Psoas muscle (tissue), 7 donors: ENCODE measurements at regions not wholly inside any gene's neighbourhood (a gene's known extent, or its start where the extent isn't known, plus 50 kb on each side); places are given as distances from the start of the nearest gene placed in this dataset.

Experiments
- ATAC-seq, 4 donors: fragments of 200-7000 bp; cut with Tn5 transposase; one replicate each; pipeline ENCODE4 v1.9.1; 2020; ENCODE audit warnings: moderate library complexity in 3 of 4, mild to moderate bottlenecking in 2 of 4
- DNase-seq, 2 donors: peaks; one replicate each; pipeline ENCODE4 v3.0.0-alpha.2; 2020
- H3K27ac ChIP-seq: fragments of 200-600 bp; one replicate; pipeline ENCODE4 v1.8.0; 2022
- H3K27me3 ChIP-seq, 3 donors: fragments of 200-600 bp in 1 of 3; one replicate each; pipeline versions ENCODE4 v1.6.1 to v1.8.0; 2013 to 2022; ENCODE audit warnings: low read length in 2 of 3, mild to moderate bottlenecking in 2 of 3, moderate library complexity in 1 of 3; ENCODE audit not compliant: insufficient read depth in 3 of 3
- H3K36me3 ChIP-seq, 2 donors: fragments of 200-600 bp in 1 of 2; one replicate each; pipeline versions ENCODE4 v1.6.1 to v1.8.0; 2013 to 2022; ENCODE audit warnings: low read depth in 1 of 2, mild to moderate bottlenecking in 1 of 2, moderate library complexity in 1 of 2; ENCODE audit not compliant: insufficient read depth in 1 of 2
- H3K4me1 ChIP-seq: fragments of 200-600 bp; one replicate; pipeline ENCODE4 v1.8.0; 2022
- H3K4me3 ChIP-seq: fragments of 200-600 bp; one replicate; pipeline ENCODE4 v1.8.0; 2022; ENCODE audit warnings: mild to moderate bottlenecking
- H3K9me3 ChIP-seq: fragments of 200-600 bp; one replicate; pipeline ENCODE4 v1.8.0; 2022
- CTCF ChIP-seq: fragments of 200-600 bp; IDR thresholded peaks from one replicate; pipeline ENCODE4 v1.8.0; 2022; ENCODE audit warnings: antibody characterized with exemption
- WGBS, 3 donors: extraction: QIAGEN DNeasy Blood & Tissue Kit; methylation state at CpG; one replicate each; pipeline versions ENCODE4 v1.1.6 to v1.1.7; 2013; 5-methylcytosine and 5-hydroxymethylcytosine counted together
- intact Hi-C, 2 donors: fragments of 100-400 bp; cut with DNase I; formaldehyde crosslinking; loops; one replicate each; pipeline versions ENCODE4 v1.11.0 to v1.14.2; 2022
- donor health status: healthy with polysubstance abuse.
- donor health status: DM: no; HTN: no; CAD: no; lungs with moderate emphysema.
- donor health status: Bipolar disorder and iron deficiency.
- donor health status: healthy.
- donor health status: DM: yes; HTN: yes; CAD: no.
- donor health status: DM: no; HTN: no; CAD: no.
- donor health status: DM: yes; HTN: yes; CAD: no.

GRCh38 chr9:103802068-103802467, 292.0 kb upstream of the SMC2 start:
- Histone ChIP-seq H3K4me1 (no peaks in the 10 kb centered on the region), H3K27me3 (no peaks in the 10 kb centered on the region), H3K9me3 (no peaks in the 10 kb centered on the region), H3K36me3 (no peaks in the 10 kb centered on the region), H3K4me3 (no peak overlapping the region), H3K27ac (no peak overlapping the region)
- no peak for TF ChIP-seq CTCF
- WGBS, 3 donors = 73 to 77% (median 74%) methylated on average over 1 of the region's 1 CpG
- ATAC-seq (no peak), DNase-seq (no peak)
- intact Hi-C loops = no loop called here

- no peaks in the 10 kb centered on the region for H3K9me3 ChIP-seq
- H3K36me3 ChIP-seq = no peaks in the 10 kb centered on the region
- no peak overlapping the region for H3K27ac ChIP-seq
- DNase-seq (no peak), ATAC-seq (no peak)
- intact Hi-C loops = no loop called here
- H3K4me3 ChIP-seq = no peak overlapping the region
- no peak for TF ChIP-seq CTCF
- 54 to 84% (median 81%) methylated on average over 2 of the region's 2 CpGs for WGBS, 3 donors
- H3K27me3 ChIP-seq = no peaks in the 10 kb centered on the region
- H3K4me1 ChIP-seq = no peaks in the 10 kb centered on the region
Observed at GRCh38 chr9:103803245-103803644, 290.9 kb upstream of the SMC2 start.

GRCh38 chr9:103804077-103804735, 289.9 kb upstream of the SMC2 start:
- no peaks in the 10 kb centered on the region for H3K4me1 ChIP-seq
- no peaks in the 10 kb centered on the region for H3K27me3 ChIP-seq
- no peaks in the 10 kb centered on the region for H3K9me3 ChIP-seq
- no peak overlapping the region for H3K4me3 ChIP-seq
- no peak for TF ChIP-seq CTCF
- ATAC-seq (no peak), DNase-seq (no peak)
- no peaks in the 10 kb centered on the region for H3K36me3 ChIP-seq
- WGBS, 3 donors = 73 to 79% (median 78%) methylated on average over 1 of the region's 1 CpG
- intact Hi-C loops = no loop called here
- H3K27ac ChIP-seq = no peak overlapping the region

GRCh38 chr9:103809745-103810144, 284.4 kb upstream of the SMC2 start:
- Histone ChIP-seq H3K27ac (no peak overlapping the region), H3K27me3 (no peaks in the 10 kb centered on the region), H3K36me3 (no peaks in the 10 kb centered on the region), H3K4me3 (no peak overlapping the region), H3K4me1 (no peaks in the 10 kb centered on the region), H3K9me3 (no peaks in the 10 kb centered on the region)
- TF ChIP-seq CTCF = no peak
- intact Hi-C loops = no loop called here
- DNase-seq (no peak), ATAC-seq (no peak)
- 61 to 66% (median 63%) methylated on average over 3 of the region's 3 CpGs for WGBS, 3 donors

GRCh38 chr9:103811462-103811861, 282.6 kb upstream of the SMC2 start:
- intact Hi-C loops = no loop called here
- Histone ChIP-seq H3K9me3 (no peaks in the 10 kb centered on the region), H3K4me3 (no peak overlapping the region), H3K36me3 (no peaks in the 10 kb centered on the region), H3K27ac (no peak overlapping the region), H3K27me3 (no peaks in the 10 kb centered on the region), H3K4me1 (no peaks in the 10 kb centered on the region)
- DNase-seq = no peak
- no peak for ATAC-seq
- TF ChIP-seq CTCF = no peak
